A673 (cell line): ENCODE measurements at regions not wholly inside any gene's neighbourhood (a gene's known extent, or its start where the extent isn't known, plus 50 kb on each side); places are given as distances from the start of the nearest gene placed in this dataset.
"Not testable (repeated sequence)": the region's sequence is repeated elsewhere in the genome, so short reads cannot be mapped to it uniquely, and the experiment has no call there.

Source experiments
- CTCF ChIP-seq: fragments of 300-800, 200-600 bp; sonication (generic); conservative IDR thresholded peaks from 2 replicates; pipeline ENCODE4 v1.5.1; 2017; ENCODE audit warnings: low read depth, mild to moderate bottlenecking, antibody characterized with exemption, low read length, moderate library complexity, mixed read lengths
- EZH2 ChIP-seq: fragments of 200-600 bp; sonication (generic); IDR thresholded peaks from 2 replicates; pipeline ENCODE4 v1.6.1; 2017; ENCODE audit warnings: borderline replicate concordance, low read depth, mild to moderate bottlenecking, mixed read lengths, antibody characterized with exemption, low read length; ENCODE audit not compliant: poor library complexity, severe bottlenecking

GRCh38 chr4:184966051-184966691, 52.1 kb upstream of the HELT start:
- not testable (repeated sequence) for TF ChIP-seq EZH2, CTCF
